HUES48 (cell line): ENCODE measurements at regions not wholly inside any gene's neighbourhood (a gene's known extent, or its start where the extent isn't known, plus 50 kb on each side); places are given as distances from the start of the nearest gene placed in this dataset.
"Not testable (repeated sequence)": the region's sequence is repeated elsewhere in the genome, so short reads cannot be mapped to it uniquely, and the experiment has no call there.

Experiments
- H3K27ac ChIP-seq: one replicate; pipeline ENCODE4 v1.7.0; 2013; ENCODE audit warnings: low read depth, low read length, inconsistent platforms
- H3K27me3 ChIP-seq: 2 replicates; pipeline ENCODE4 v1.6.1; 2013; ENCODE audit warnings: mild to moderate bottlenecking, low read length; ENCODE audit not compliant: control insufficient read depth, insufficient read depth
- H3K36me3 ChIP-seq: 2 replicates; pipeline ENCODE4 v1.6.1; 2013; ENCODE audit warnings: low read length; ENCODE audit not compliant: control insufficient read depth, insufficient read depth
- H3K4me1 ChIP-seq: 2 replicates; pipeline ENCODE4 v1.6.1; 2013; ENCODE audit warnings: mild to moderate bottlenecking, low read length; ENCODE audit not compliant: control insufficient read depth, insufficient read depth
- H3K4me3 ChIP-seq: 2 replicates; pipeline ENCODE4 v1.5.1; 2013; ENCODE audit warnings: mild to moderate bottlenecking, low read depth, low read length
- H3K9ac ChIP-seq: 2 replicates; pipeline ENCODE4 v1.6.1; 2013; ENCODE audit warnings: mild to moderate bottlenecking, low read depth, low read length, moderate library complexity
- H3K9me3 ChIP-seq: 2 replicates; pipeline ENCODE4 v1.6.1; 2013; ENCODE audit warnings: low read length; ENCODE audit not compliant: control insufficient read depth, insufficient read depth

DNA sequence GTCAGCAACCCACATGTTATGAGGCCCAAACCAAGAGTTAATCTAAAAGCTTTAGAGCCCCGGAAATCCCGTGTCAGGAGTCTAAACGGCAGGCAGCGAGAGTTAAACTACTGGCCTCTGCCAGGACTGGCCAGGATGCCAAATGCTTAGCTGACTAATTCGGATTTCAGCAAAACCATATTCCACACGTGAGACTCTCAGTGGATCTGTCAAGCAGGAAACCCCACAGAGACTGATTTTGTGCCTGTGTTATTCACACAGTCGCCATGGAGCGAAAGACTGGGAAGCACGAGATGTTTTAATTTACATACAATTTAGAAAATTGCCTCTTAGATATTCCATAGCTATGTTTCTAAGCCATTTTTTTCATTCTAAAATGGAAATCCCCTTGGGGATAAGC is 152.9 kb downstream of the RNASET2 start:
- Histone ChIP-seq H3K4me3 (no peak overlapping the region), H3K9me3 (0 out of 2 replicates have a peak, but pooled peaks cover 5% of the 10 kb centered on the region), H3K27ac (no peak overlapping the region), H3K9ac (no peak overlapping the region), H3K36me3 (no peaks in the 10 kb centered on the region), H3K27me3 (no peaks in the 10 kb centered on the region), H3K4me1 (no peaks in the 10 kb centered on the region)

GRCh38 chr6:166802401-166802800 is 153.9 kb downstream of the RNASET2 start:
- H3K27me3 ChIP-seq = no peaks in the 10 kb centered on the region
- H3K9me3 ChIP-seq = 0 out of 2 replicates have a peak, but pooled peaks cover 5% of the 10 kb centered on the region
- H3K4me1 ChIP-seq = no peaks in the 10 kb centered on the region
- no peak overlapping the region for H3K27ac ChIP-seq
- H3K36me3 ChIP-seq = no peaks in the 10 kb centered on the region
- H3K4me3 ChIP-seq = no peak overlapping the region
- no peak overlapping the region for H3K9ac ChIP-seq

DNA sequence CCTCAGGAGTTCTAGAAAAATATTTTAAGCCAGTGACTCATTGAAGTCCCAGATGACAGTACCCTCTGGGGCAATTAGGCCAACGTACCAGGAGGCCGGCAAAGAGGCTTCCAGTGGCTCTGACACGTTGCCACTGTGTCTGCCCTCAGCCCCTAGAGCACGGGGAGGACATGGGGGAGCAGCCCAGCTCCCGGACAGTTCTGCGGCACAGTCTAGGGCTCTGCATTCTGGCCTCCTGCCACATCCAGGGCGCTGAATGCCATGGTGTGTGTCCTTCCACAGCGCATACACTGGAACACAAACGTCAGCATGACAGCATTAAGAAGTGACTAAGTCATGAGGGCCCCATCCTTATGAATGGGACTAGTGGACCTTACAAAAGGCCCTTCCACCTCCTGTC is 156.2 kb downstream of the RNASET2 start:
- no peaks in the 10 kb centered on the region for H3K27me3 ChIP-seq

GRCh38 chr6:166798652-166799051 is 157.7 kb downstream of the RNASET2 start:
- Histone ChIP-seq H3K27me3 (no peaks in the 10 kb centered on the region), H3K36me3 (no peaks in the 10 kb centered on the region), H3K4me1 (no peaks in the 10 kb centered on the region), H3K9me3 (no peaks in the 10 kb centered on the region), H3K27ac (no peak overlapping the region), H3K9ac (no peak overlapping the region), H3K4me3 (no peak overlapping the region)

More for the DNA sequence above, 156.2 kb downstream of the RNASET2 start:
- no peak overlapping the region for H3K9ac ChIP-seq
- no peak overlapping the region for H3K27ac ChIP-seq
- no peaks in the 10 kb centered on the region for H3K4me1 ChIP-seq
- H3K4me3 ChIP-seq = no peak overlapping the region
- no peaks in the 10 kb centered on the region for H3K36me3 ChIP-seq
- no peaks in the 10 kb centered on the region for H3K9me3 ChIP-seq

GRCh38 chr6:166796610-166797009 is 159.7 kb downstream of the RNASET2 start:
- Histone ChIP-seq H3K9me3 (no peaks in the 10 kb centered on the region), H3K36me3 (no peaks in the 10 kb centered on the region), H3K9ac (no peak overlapping the region), H3K4me3 (no peak overlapping the region), H3K4me1 (no peaks in the 10 kb centered on the region), H3K27me3 (no peaks in the 10 kb centered on the region), H3K27ac (no peak overlapping the region)

DNA sequence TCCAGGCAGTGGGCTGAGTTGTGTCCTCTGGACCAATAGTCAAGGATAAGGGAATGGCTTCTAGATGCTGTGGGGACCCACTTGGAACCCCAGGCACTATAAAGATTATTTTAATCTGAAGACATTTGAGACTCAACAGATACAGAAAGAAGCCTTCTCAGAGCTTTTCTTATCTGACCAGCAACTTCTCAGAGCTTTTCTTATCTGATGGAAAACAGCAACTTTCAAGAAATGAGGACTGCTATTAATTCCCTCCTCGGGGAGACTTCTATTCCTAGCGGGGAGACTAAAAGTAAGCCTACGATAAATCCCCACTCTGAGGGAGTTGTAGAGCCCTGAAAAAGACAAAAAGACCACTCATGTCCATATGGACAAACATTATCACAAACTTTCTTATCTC is 160.5 kb downstream of the RNASET2 start:
- no peak overlapping the region for H3K4me3 ChIP-seq
- H3K27me3 ChIP-seq = no peaks in the 10 kb centered on the region
- no peaks in the 10 kb centered on the region for H3K36me3 ChIP-seq
- no peak overlapping the region for H3K9ac ChIP-seq
- no peak overlapping the region for H3K27ac ChIP-seq
- H3K9me3 ChIP-seq = no peaks in the 10 kb centered on the region
- H3K4me1 ChIP-seq = no peaks in the 10 kb centered on the region

GRCh38 chr6:166790808-166791207 is 163.8 kb upstream of the RPS6KA2 start:
- H3K36me3 ChIP-seq, H3K9ac ChIP-seq, H3K27ac ChIP-seq, H3K4me1 ChIP-seq, H3K9me3 ChIP-seq, H3K27me3 ChIP-seq, H3K4me3 ChIP-seq: not testable (repeated sequence)

DNA sequence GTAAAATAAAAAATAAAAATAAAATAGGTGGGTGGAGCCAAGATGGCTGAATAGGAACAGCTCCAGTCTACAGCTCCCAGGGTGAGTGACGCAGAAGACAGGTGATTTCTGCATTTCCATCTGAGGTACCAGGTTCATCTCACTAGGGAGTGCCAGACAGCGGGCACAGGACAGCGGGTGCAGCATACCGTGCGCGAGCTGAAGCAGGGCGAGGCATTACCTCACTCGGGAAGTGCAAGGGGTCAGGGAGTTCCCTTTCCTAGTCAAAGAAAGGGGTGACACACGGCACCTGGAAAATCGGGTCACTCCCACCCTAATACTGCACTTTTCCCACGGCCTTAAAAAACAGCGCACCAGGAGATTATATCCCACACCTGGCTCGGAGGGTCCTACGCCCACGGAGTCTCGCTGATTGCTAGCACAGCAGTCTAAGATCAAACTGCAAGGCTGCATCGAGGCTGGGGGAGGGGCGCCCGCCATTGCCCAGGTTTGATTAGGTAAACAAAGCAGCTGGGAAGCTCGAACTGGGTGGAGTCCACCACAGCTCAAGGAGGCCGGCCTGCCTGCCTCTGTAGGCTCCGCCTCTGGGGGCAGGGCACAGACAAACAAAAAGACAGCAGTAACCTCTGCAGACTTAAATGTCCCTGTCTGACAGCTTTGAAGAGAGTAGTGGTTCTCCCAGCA is 161.9 kb upstream of the RPS6KA2 start:
- not testable (repeated sequence) for H3K36me3 ChIP-seq, H3K9me3 ChIP-seq, H3K4me1 ChIP-seq, H3K9ac ChIP-seq, H3K4me3 ChIP-seq, H3K27ac ChIP-seq, H3K27me3 ChIP-seq

DNA sequence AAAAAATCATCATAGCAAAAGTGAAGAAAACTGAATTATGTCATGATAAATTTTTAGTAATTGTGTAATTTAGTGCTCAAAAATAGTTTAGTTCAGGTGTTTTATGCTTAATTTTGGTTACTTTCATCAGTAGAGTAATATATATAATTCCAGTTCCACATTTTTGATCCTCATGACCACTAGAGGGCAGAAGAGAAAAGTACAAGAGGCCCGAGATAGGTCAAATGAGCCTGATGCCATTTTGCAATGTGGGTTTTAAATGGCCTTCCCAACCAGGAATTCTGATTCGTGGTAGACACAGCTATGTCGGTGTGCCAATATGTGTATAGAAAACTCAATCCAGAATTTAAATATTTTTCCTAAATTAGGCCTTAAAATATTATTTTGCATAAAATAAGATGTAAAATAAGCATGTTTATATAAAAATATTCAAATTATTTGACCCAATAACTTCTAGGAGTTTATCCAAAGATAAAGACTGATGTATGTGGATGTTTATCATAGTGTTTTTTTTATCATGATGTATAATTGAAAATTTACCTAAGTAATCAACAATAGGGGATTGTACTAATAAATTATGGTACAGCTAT is 159.7 kb upstream of the RPS6KA2 start:
- Histone ChIP-seq H3K4me3 (no peak overlapping the region), H3K27me3 (no peaks in the 10 kb centered on the region), H3K9me3 (peaks cover 4% of the 10 kb centered on the region; the same call in 1 of the 2 replicates), H3K27ac (no peak overlapping the region), H3K36me3 (no peaks in the 10 kb centered on the region), H3K9ac (no peak overlapping the region), H3K4me1 (no peaks in the 10 kb centered on the region)

GRCh38 chr6:166785131-166785530 is 158.1 kb upstream of the RPS6KA2 start:
- Histone ChIP-seq H3K27me3 (no peaks in the 10 kb centered on the region), H3K4me1 (no peaks in the 10 kb centered on the region), H3K4me3 (no peak overlapping the region), H3K9me3 (peaks cover 4% of the 10 kb centered on the region; the same call in 1 of the 2 replicates), H3K36me3 (no peaks in the 10 kb centered on the region), H3K27ac (no peak overlapping the region), H3K9ac (no peak overlapping the region)

DNA sequence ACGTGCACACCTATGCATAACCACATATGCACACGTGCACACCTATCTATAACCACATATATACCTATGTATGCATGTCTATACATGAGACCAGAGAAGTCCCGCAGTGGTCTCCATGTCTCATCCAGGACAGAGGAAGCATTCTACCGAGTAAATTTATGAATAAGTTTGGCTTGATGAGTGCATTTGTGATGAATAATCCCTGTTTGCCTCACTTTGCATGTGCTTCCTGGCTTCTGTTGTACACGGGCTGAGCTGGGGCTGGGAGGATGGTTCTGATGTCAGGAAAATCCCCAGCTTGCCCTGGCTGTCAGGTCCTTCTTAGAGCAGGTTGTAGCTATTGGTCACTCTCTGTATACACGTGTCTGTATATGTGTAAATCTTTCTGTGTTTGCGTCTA is 157.6 kb upstream of the RPS6KA2 start:
- no peaks in the 10 kb centered on the region for H3K4me1 ChIP-seq
- H3K4me3 ChIP-seq = no peak overlapping the region
- H3K9me3 ChIP-seq = peaks cover 4% of the 10 kb centered on the region; the same call in 1 of the 2 replicates
- H3K27ac ChIP-seq = no peak overlapping the region
- no peak overlapping the region for H3K9ac ChIP-seq
- no peaks in the 10 kb centered on the region for H3K27me3 ChIP-seq
- H3K36me3 ChIP-seq = no peaks in the 10 kb centered on the region
